EH (cell line): ENCODE measurements at regions not wholly inside any gene's neighbourhood (a gene's known extent, or its start where the extent isn't known, plus 50 kb on each side); places are given as distances from the start of the nearest gene placed in this dataset.

Experiments
- DNase-seq: peaks from one replicate; pipeline ENCODE4 v3.0.0-alpha.2; 2015; ENCODE audit warnings: low read depth

GRCh38 chr2:49251766-49252165, 97.5 kb upstream of the FSHR start:
- DNase-seq: peak; percentile 94

GRCh38 chr2:49251251-49251650, 96.9 kb upstream of the FSHR start:
- DNase-seq: no peak

- DNase-seq: peak; percentile 97
These were observed 94.2 kb upstream of the FSHR start for GRCh38 chr2:49248506-49248905.

- peak; percentile 69 for DNase-seq
These were observed 87.7 kb upstream of the FSHR start for GRCh38 chr2:49241991-49242390.

- DNase-seq: peak; percentile 51
These were observed 87.2 kb upstream of the FSHR start for GRCh38 chr2:49241501-49241900.

GRCh38 chr2:49240608-49241007, 86.3 kb upstream of the FSHR start:
- DNase-seq: peak; percentile 39

DNA sequence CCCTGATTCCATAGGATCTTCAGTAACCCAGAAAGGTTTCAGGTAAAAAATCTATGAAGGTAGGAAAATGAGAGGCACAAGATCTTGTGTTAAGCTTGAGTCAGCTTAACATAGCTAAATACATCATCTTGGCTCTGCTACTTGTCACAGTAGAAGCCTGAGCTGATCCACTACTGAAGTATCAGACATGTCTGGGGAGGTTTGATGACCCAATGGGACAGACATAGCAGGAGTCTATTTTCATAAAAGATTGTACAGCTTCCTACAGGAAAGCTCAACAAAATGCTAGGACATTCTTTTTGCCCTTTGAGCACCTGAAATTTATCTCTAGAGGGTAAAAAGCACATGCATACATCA, 84.3 kb upstream of the FSHR start:
- DNase-seq: no peak

DNA sequence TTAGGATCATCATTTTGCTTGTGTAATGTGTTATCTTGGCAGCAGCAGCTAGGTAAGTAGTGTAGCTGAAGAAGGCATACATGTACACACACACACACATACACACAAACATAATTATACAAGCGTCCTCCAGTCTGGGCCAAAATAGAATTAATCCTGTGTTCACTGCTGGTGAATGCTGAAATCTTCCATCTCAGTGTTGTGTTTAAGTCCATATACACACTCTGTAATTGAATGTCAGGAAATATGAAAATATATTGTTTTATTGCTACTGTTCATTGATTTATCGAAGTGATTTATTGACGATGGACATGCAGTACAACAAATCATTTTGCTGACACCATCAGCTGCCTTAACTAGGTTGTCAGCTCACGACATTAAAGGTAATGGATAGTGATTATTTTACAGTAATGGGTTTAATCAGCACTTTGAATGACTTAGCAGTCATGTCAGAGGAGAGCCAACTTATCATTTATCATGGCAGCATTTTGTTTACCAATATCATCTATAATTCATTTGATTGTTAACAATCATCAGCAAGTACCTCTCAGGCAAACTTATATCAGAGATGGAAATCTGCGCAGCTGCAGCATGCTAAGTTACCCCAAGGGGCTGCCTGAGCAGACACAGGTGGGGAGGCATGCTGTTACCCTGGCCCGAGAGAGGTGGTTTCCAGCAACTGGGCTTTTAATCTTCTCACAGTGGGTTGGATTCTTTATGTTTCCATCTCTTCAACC, 83.7 kb upstream of the FSHR start:
- DNase-seq: no peak

DNA sequence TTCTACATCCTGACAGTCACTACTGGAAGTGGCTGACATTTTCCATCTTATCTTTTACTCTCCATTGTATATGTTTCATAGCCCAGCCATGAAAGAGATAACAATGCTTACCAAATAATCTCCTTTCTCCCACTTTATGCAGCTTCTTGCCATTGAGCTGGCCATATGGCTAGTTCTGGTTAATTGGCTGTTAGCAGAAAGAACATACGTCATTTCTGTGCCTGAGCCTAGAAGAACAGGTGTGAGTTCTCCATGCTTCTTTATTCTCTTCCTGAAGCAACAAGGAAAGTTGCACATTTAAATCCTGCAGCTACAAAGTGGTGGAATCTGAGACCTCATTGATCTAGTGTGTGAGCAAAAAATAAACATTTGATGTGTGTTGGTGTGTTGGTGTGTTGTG, 82.0 kb upstream of the FSHR start:
- DNase-seq: no peak

DNA sequence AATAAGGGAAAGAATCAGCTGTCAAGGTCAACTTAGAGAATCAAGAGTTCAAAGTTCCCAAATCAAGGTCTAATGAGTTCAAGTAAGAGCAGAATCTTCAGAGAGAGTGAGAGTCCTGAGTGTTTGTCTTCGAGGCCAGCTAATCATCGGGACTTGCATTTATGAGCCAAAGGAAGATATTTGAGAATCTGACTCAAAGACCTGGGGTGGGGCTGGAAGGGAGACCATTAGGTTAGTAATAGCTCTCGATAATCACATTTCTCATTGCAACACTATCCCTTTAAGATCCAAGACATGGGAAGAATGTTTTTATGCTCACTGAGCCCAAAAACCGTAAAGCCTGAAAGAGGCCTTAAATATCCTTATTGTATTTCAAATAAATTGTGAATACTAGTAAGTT, 72.0 kb upstream of the FSHR start:
- peak; percentile 3 for DNase-seq

GRCh38 chr2:49225126-49225525, 70.8 kb upstream of the FSHR start:
- DNase-seq: peak; percentile 33

DNA sequence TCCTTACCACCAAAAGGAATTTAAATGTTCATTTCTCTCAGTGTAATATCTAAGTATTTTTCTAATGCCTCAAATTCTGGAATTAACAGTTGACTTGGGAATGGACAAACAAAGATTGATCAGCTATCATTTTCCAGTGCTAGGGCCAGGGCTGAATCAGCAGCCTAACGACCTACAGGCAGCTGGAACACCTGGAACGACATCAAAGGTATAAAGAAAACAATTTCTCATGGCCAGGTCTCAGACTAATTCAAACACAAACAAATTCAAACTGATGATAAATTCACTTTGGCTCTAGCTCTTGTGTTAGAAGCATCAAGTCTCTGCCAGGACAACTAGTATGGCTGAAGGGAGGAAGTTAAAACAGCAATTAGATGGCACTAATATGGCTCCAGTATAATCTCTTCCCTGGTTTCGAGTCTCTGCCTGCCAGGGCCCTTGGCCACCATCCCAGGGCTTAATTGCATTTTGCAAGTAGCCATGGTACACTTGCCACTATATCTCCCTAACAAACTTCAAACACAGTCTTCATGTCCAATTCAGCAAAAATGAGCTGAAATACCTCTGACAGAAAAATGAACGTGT, 70.2 kb upstream of the FSHR start:
- DNase-seq: no peak

GRCh38 chr2:49222975-49223528, 68.7 kb upstream of the FSHR start:
- no peak for DNase-seq

DNA sequence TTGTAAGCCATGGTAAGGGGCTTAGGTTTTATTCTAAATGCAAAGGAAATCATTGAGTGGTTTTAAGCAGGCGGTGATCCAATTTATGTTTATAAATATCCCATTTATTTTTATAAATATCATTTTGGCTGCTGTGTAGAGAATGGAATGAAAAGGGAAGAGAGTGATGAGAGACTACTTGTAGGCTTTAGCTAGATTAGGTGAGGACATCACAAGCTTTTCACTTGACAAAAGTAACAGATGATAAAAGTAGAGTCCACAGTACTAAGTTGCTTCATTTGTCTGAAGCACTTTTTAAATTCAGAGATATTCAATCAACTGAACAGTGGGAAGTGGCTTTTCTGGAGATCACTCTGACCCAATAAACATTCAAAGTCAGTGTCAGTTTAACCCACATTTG, 65.4 kb upstream of the FSHR start:
- DNase-seq: no peak

- DNase-seq: no peak
These were observed 55.9 kb upstream of the FSHR start for GRCh38 chr2:49210191-49210590.

- DNase-seq: no peak
These were observed 52.9 kb upstream of the FSHR start for GRCh38 chr2:49207204-49207603.
